ENCODE measurements at regions not wholly inside any gene's neighbourhood (a gene's known extent, or its start where the extent isn't known, plus 50 kb on each side); places are given as distances from the start of the nearest gene placed in this dataset.

- Histone ChIP-seq H3K9ac (ENCODE audit: low read depth, low read length) (no peak overlapping the region), H3K27me3 (ENCODE audit: control insufficient read depth, insufficient read depth, low read length) (peaks cover 2% of the 10 kb centered on the region), H3K4me1 (ENCODE audit: control insufficient read depth, insufficient read depth, low read length) (no peaks in the 10 kb centered on the region), H3K4me2 (ENCODE audit: low read length) (no peak overlapping the region), H3K4me3 (ENCODE audit: low read length) (no peak overlapping the region), H3K36me3 (ENCODE audit: insufficient read depth, low read length) (no peaks in the 10 kb centered on the region), H3K9me3 (replicated peaks; ENCODE audit: low read length) (no peaks in the 10 kb centered on the region)
Measured at GRCh38 chr2:204264621-204265140, 280.6 kb upstream of the PARD3B start.

GRCh38 chr2:204265681-204266181 is 279.5 kb upstream of the PARD3B start:
- H3K9ac ChIP-seq (ENCODE audit: low read depth, low read length): no peak overlapping the region
- no peak overlapping the region for H3K4me3 ChIP-seq (ENCODE audit: low read length)
- no peaks in the 10 kb centered on the region for H3K4me1 ChIP-seq (ENCODE audit: control insufficient read depth, insufficient read depth, low read length)
- H3K36me3 ChIP-seq (ENCODE audit: insufficient read depth, low read length): no peaks in the 10 kb centered on the region
- H3K4me2 ChIP-seq (ENCODE audit: low read length): no peak overlapping the region
- peaks cover 2% of the 10 kb centered on the region for H3K27me3 ChIP-seq (ENCODE audit: control insufficient read depth, insufficient read depth, low read length)
- H3K9me3 ChIP-seq (replicated peaks; ENCODE audit: low read length): no peaks in the 10 kb centered on the region

DNA sequence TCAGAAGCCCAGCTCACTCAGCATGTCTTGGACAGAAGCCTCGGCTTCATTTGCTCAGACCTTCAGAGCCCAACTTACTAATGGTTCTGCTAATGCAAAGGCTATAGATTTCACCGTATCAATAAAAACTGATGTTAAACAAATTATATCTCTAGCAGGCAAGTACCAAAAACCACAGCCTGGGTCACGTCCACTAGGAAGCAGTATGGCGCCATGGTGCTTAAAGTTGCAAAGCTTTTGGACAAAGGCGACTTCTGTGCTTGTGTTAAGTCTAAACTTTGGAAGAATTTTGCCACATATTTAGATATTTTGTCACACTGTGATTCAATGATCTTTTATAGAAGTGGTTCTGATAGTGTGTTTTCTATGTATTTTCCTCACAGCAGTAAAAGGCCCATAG is 276.8 kb upstream of the PARD3B start:
- no peak overlapping the region for H3K4me3 ChIP-seq (ENCODE audit: low read length)
- no peak overlapping the region for H3K9ac ChIP-seq (ENCODE audit: low read depth, low read length)
- no peaks in the 10 kb centered on the region for H3K9me3 ChIP-seq (replicated peaks; ENCODE audit: low read length)
- H3K4me2 ChIP-seq (ENCODE audit: low read length): no peak overlapping the region
- H3K36me3 ChIP-seq (ENCODE audit: insufficient read depth, low read length): no peaks in the 10 kb centered on the region
- H3K4me1 ChIP-seq (ENCODE audit: control insufficient read depth, insufficient read depth, low read length): no peaks in the 10 kb centered on the region
- H3K27me3 ChIP-seq (ENCODE audit: control insufficient read depth, insufficient read depth, low read length): peaks cover 2% of the 10 kb centered on the region

- Histone ChIP-seq H3K4me2 (ENCODE audit: low read length) (no peak overlapping the region), H3K4me3 (ENCODE audit: low read length) (no peak overlapping the region), H3K36me3 (ENCODE audit: insufficient read depth, low read length) (no peaks in the 10 kb centered on the region), H3K9me3 (replicated peaks; ENCODE audit: low read length) (no peaks in the 10 kb centered on the region), H3K9ac (ENCODE audit: low read depth, low read length) (no peak overlapping the region), H3K4me1 (ENCODE audit: control insufficient read depth, insufficient read depth, low read length) (no peaks in the 10 kb centered on the region), H3K27me3 (ENCODE audit: control insufficient read depth, insufficient read depth, low read length) (peaks cover 2% of the 10 kb centered on the region)
Measured at GRCh38 chr2:204268971-204269370, 276.3 kb upstream of the PARD3B start.

GRCh38 chr2:204272089-204272488 is 273.2 kb upstream of the PARD3B start:
- Histone ChIP-seq H3K9me3 (replicated peaks; ENCODE audit: low read length) (no peaks in the 10 kb centered on the region), H3K4me1 (ENCODE audit: control insufficient read depth, insufficient read depth, low read length) (no peaks in the 10 kb centered on the region), H3K4me2 (ENCODE audit: low read length) (no peak overlapping the region), H3K27me3 (ENCODE audit: control insufficient read depth, insufficient read depth, low read length) (no peaks in the 10 kb centered on the region), H3K9ac (ENCODE audit: low read depth, low read length) (no peak overlapping the region), H3K36me3 (ENCODE audit: insufficient read depth, low read length) (no peaks in the 10 kb centered on the region), H3K4me3 (ENCODE audit: low read length) (no peak overlapping the region)

GRCh38 chr2:204272610-204273287 is 272.5 kb upstream of the PARD3B start:
- Histone ChIP-seq H3K27me3 (ENCODE audit: control insufficient read depth, insufficient read depth, low read length) (no peaks in the 10 kb centered on the region), H3K4me2 (ENCODE audit: low read length) (no peak overlapping the region), H3K9ac (ENCODE audit: low read depth, low read length) (no peak overlapping the region), H3K36me3 (ENCODE audit: insufficient read depth, low read length) (no peaks in the 10 kb centered on the region), H3K4me3 (ENCODE audit: low read length) (no peak overlapping the region), H3K9me3 (replicated peaks; ENCODE audit: low read length) (no peaks in the 10 kb centered on the region), H3K4me1 (ENCODE audit: control insufficient read depth, insufficient read depth, low read length) (no peaks in the 10 kb centered on the region)

- Histone ChIP-seq H3K9ac (ENCODE audit: low read depth, low read length) (no peak overlapping the region), H3K27me3 (ENCODE audit: control insufficient read depth, insufficient read depth, low read length) (no peaks in the 10 kb centered on the region), H3K4me2 (ENCODE audit: low read length) (no peak overlapping the region), H3K4me1 (ENCODE audit: control insufficient read depth, insufficient read depth, low read length) (no peaks in the 10 kb centered on the region), H3K4me3 (ENCODE audit: low read length) (no peak overlapping the region), H3K9me3 (replicated peaks; ENCODE audit: low read length) (no peaks in the 10 kb centered on the region), H3K36me3 (ENCODE audit: insufficient read depth, low read length) (no peaks in the 10 kb centered on the region)
Measured at GRCh38 chr2:204274429-204274828, 270.8 kb upstream of the PARD3B start.

GRCh38 chr2:204274991-204275390 is 270.3 kb upstream of the PARD3B start:
- Histone ChIP-seq H3K4me3 (ENCODE audit: low read length) (no peak overlapping the region), H3K4me2 (ENCODE audit: low read length) (no peak overlapping the region), H3K36me3 (ENCODE audit: insufficient read depth, low read length) (no peaks in the 10 kb centered on the region), H3K9ac (ENCODE audit: low read depth, low read length) (no peak overlapping the region), H3K27me3 (ENCODE audit: control insufficient read depth, insufficient read depth, low read length) (no peaks in the 10 kb centered on the region), H3K9me3 (replicated peaks; ENCODE audit: low read length) (no peaks in the 10 kb centered on the region), H3K4me1 (ENCODE audit: control insufficient read depth, insufficient read depth, low read length) (no peaks in the 10 kb centered on the region)

DNA sequence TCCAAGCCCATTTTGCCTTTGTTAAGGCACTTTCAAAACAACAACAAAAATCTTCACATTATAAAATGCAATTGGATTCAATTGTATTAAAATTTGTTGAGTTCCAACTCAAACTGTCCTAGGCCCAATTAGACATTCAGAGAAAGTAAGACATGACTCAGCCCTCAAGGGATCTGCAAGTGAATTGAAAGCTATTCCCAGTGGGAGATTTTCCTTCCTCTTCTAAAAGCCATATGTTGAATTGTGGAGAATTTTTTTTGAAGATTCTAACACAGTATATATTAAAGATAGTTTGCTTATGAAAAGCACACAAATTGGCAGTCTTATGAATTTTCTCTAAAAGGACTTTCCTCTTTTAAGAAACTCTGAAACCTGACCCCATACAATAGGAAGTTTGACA is 268.0 kb upstream of the PARD3B start:
- Histone ChIP-seq H3K4me2 (ENCODE audit: low read length) (no peak overlapping the region), H3K9ac (ENCODE audit: low read depth, low read length) (no peak overlapping the region), H3K4me3 (ENCODE audit: low read length) (no peak overlapping the region), H3K9me3 (replicated peaks; ENCODE audit: low read length) (no peaks in the 10 kb centered on the region), H3K4me1 (ENCODE audit: control insufficient read depth, insufficient read depth, low read length) (no peaks in the 10 kb centered on the region), H3K27me3 (ENCODE audit: control insufficient read depth, insufficient read depth, low read length) (no peaks in the 10 kb centered on the region), H3K36me3 (ENCODE audit: insufficient read depth, low read length) (no peaks in the 10 kb centered on the region)

GRCh38 chr2:204278454-204278853 is 266.8 kb upstream of the PARD3B start:
- H3K36me3 ChIP-seq (ENCODE audit: insufficient read depth, low read length): no peaks in the 10 kb centered on the region

DNA sequence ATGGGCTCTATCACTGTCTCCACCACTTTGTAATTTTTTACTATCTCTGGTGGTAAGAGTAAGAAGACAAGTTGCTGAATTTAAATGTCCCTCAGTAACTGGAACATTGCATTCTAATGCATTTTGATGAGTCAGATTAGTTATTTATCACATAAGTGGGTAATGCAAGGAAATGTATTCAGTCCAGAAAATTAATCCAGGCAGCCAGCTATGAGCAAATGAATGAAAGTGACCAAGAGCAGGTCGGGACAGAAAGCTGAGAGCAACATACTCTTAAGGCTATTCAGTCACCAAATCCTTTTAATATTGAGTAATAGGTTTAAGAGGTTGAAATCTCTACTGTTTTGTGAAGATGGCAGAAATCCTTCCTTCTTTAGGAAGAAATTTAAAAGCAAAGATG is 265.5 kb upstream of the PARD3B start:
- Histone ChIP-seq H3K9me3 (replicated peaks; ENCODE audit: low read length) (no peaks in the 10 kb centered on the region), H3K4me1 (ENCODE audit: control insufficient read depth, insufficient read depth, low read length) (no peaks in the 10 kb centered on the region), H3K36me3 (ENCODE audit: insufficient read depth, low read length) (no peaks in the 10 kb centered on the region), H3K4me2 (ENCODE audit: low read length) (no peak overlapping the region), H3K4me3 (ENCODE audit: low read length) (no peak overlapping the region), H3K9ac (ENCODE audit: low read depth, low read length) (no peak overlapping the region), H3K27me3 (ENCODE audit: control insufficient read depth, insufficient read depth, low read length) (no peaks in the 10 kb centered on the region)

More at GRCh38 chr2:204278454-204278853, 266.8 kb upstream of the PARD3B start:
- Histone ChIP-seq H3K4me1 (ENCODE audit: control insufficient read depth, insufficient read depth, low read length) (no peaks in the 10 kb centered on the region), H3K4me3 (ENCODE audit: low read length) (no peak overlapping the region), H3K9me3 (replicated peaks; ENCODE audit: low read length) (no peaks in the 10 kb centered on the region), H3K9ac (ENCODE audit: low read depth, low read length) (no peak overlapping the region), H3K4me2 (ENCODE audit: low read length) (no peak overlapping the region), H3K27me3 (ENCODE audit: control insufficient read depth, insufficient read depth, low read length) (no peaks in the 10 kb centered on the region)

- no peaks in the 10 kb centered on the region for H3K9me3 ChIP-seq (replicated peaks; ENCODE audit: low read length)
- no peaks in the 10 kb centered on the region for H3K27me3 ChIP-seq (ENCODE audit: control insufficient read depth, insufficient read depth, low read length)
- no peaks in the 10 kb centered on the region for H3K36me3 ChIP-seq (ENCODE audit: insufficient read depth, low read length)
- H3K4me1 ChIP-seq (ENCODE audit: control insufficient read depth, insufficient read depth, low read length): no peaks in the 10 kb centered on the region
- no peak overlapping the region for H3K4me2 ChIP-seq (ENCODE audit: low read length)
- no peak overlapping the region for H3K9ac ChIP-seq (ENCODE audit: low read depth, low read length)
- no peak overlapping the region for H3K4me3 ChIP-seq (ENCODE audit: low read length)
Measured at GRCh38 chr2:204280262-204280668, 265.0 kb upstream of the PARD3B start.

All from skeletal muscle satellite cell (primary cell).